HepG2 (cell line): ENCODE measurements at regions not wholly inside any gene's neighbourhood (a gene's known extent, or its start where the extent isn't known, plus 50 kb on each side); places are given as distances from the start of the nearest gene placed in this dataset.

ENCODE experiments used
- ATAC-seq: fragments of 200-7000 bp; cut with Tn5 transposase; 3 replicates; pipeline ENCODE4 v1.9.1; 2020; ENCODE audit warnings: mild to moderate bottlenecking, moderate library complexity
- BruUV-seq: library from RNA; stranded (reverse); fragments of 400-500 nt; replicated peaks from 2 replicates; lab custom pipeline; 2021; lab: Mats Ljungman, UMichigan
- CTCF ChIA-PET: fragments of 300-600 bp; formaldehyde crosslinking; extraction: SDS; loops from one replicate; lab custom pipeline; 2021; ENCODE audit warnings: low total read pairs, inconsistent platforms, low intra/inter-chr PET ratio; lab: Yijun Ruan, JAX
- POLR2A ChIA-PET: fragments of 350-600 bp; sonication (Branson Sonifier 250); formaldehyde crosslinking; loops from one replicate; lab custom pipeline; 2020; ENCODE audit warnings: antibody characterized with exemption, inconsistent platforms; lab: Yijun Ruan, JAX
- DNase-seq: peaks from one replicate; pipeline ENCODE4 v3.0.0-alpha.2; 2015; ENCODE audit warnings: low spot score
- FAIRE-seq: peaks from 3 replicates; lab custom pipeline; 2011; peaks lifted over from hg19 to GRCh38; lab: Jason Lieb, UNC
- H2AFZ ChIP-seq: one replicate; pipeline ENCODE4 v1.6.1; 2011; ENCODE audit warnings: low read length, inconsistent platforms
- H3K27ac ChIP-seq: fragments of 300-600 bp; 3 replicates; pipeline ENCODE4 v1.8.0; 2011; ENCODE audit warnings: mixed run types, mild to moderate bottlenecking, mixed read lengths, low read length, inconsistent platforms; ENCODE audit not compliant: insufficient read depth; ENCODE audit errors: extremely low read length
- H3K27me3 ChIP-seq, 2 experiments: fragments of 200-600 bp in 1 of 2; 2 replicates in 1 of 2; 3 replicates in 1 of 2; pipeline versions ENCODE4 v1.6.0 to v1.8.0; 2011; ENCODE audit warnings: low read length in 2 of 2, mild to moderate bottlenecking in 2 of 2, moderate library complexity in 2 of 2, inconsistent platforms in 1 of 2; ENCODE audit not compliant: insufficient read depth in 2 of 2, control insufficient read depth in 1 of 2
- H3K36me3 ChIP-seq, 2 experiments: fragments of 200-600 bp in 1 of 2; replicated peaks in 1 of 2; 2 replicates in 1 of 2; 3 replicates in 1 of 2; pipeline versions ENCODE4 v1.5.1 to v1.8.0; 2011; ENCODE audit warnings: low read length in 2 of 2, inconsistent platforms in 1 of 2; ENCODE audit not compliant: insufficient read depth in 2 of 2, control insufficient read depth in 1 of 2
- H3K4me1 ChIP-seq: 2 replicates; pipeline ENCODE4 v1.5.1; 2012; ENCODE audit warnings: low read length, inconsistent platforms; ENCODE audit not compliant: insufficient read depth
- H3K4me2 ChIP-seq: 2 replicates; pipeline ENCODE4 v1.6.0; 2011; ENCODE audit warnings: low read depth, low read length, inconsistent platforms
- H3K4me3 ChIP-seq, 3 experiments: fragments of 200-600 bp in 1 of 3; sonication (generic), shearing (Covaris generic) in 1 of 3; replicated peaks in 1 of 3; 2 replicates each; pipeline ENCODE4 v1.5.1; 2011 to 2016; ENCODE audit warnings: low read length in 3 of 3, inconsistent platforms in 2 of 3, low read depth in 2 of 3, mild to moderate bottlenecking in 2 of 3, control low read depth in 1 of 3, mixed read lengths in 1 of 3; ENCODE audit not compliant: insufficient read depth in 1 of 3
- H3K79me2 ChIP-seq: one replicate; pipeline ENCODE4 v1.6.1; 2011; ENCODE audit warnings: low read length, inconsistent platforms; ENCODE audit not compliant: insufficient read depth
- H3K9ac ChIP-seq: 2 replicates; pipeline ENCODE4 v1.6.0; 2011; ENCODE audit warnings: mild to moderate bottlenecking, low read depth, low read length, inconsistent platforms; ENCODE audit not compliant: insufficient read depth
- H3K9me3 ChIP-seq: 2 replicates; pipeline ENCODE4 v1.5.1; 2012; ENCODE audit warnings: mild to moderate bottlenecking, low read length
- H4K20me1 ChIP-seq: 2 replicates; pipeline ENCODE4 v1.6.0; 2011; ENCODE audit warnings: inconsistent platforms, mild to moderate bottlenecking, low read length, moderate library complexity; ENCODE audit not compliant: insufficient read depth
- GTF3A ChIP-seq: sonication (generic); formaldehyde crosslinking; conservative IDR thresholded peaks from 2 replicates; pipeline ENCODE4 v1.4.0; 2020; ENCODE audit warnings: mild to moderate bottlenecking, missing genetic modification reagents
- KLF13 ChIP-seq: sonication (generic); formaldehyde crosslinking; IDR thresholded peaks from 2 replicates; pipeline ENCODE4 v1.4.0; 2020; ENCODE audit warnings: mild to moderate bottlenecking, missing genetic modification reagents
- RFXAP ChIP-seq: sonication (generic); formaldehyde crosslinking; IDR thresholded peaks from 2 replicates; pipeline ENCODE4 v1.4.0; 2020; ENCODE audit warnings: missing genetic modification reagents, borderline replicate concordance
- SAP130 ChIP-seq: IDR thresholded peaks from 2 replicates; pipeline ENCODE4 v1.6.1; 2016; ENCODE audit warnings: low read depth
- SKI ChIP-seq: fragments of 450-650 bp; IDR thresholded peaks from one replicate; pipeline ENCODE4 v1.6.1; 2018; ENCODE audit warnings: mild to moderate bottlenecking; ENCODE audit not compliant: partially characterized antibody
- ZC3H4 ChIP-seq: sonication (generic); formaldehyde crosslinking; IDR thresholded peaks from 2 replicates; pipeline ENCODE4 v1.4.0; 2020; ENCODE audit warnings: missing genetic modification reagents, borderline replicate concordance
- WGBS: methylation state at CpG from one replicate; pipeline ENCODE4 v1.1.6; 2017; ENCODE audit warnings: low lambda C conversion rate; 5-methylcytosine and 5-hydroxymethylcytosine counted together
- in situ Hi-C: cut with HindIII; loops from 2 replicates; pipeline ENCODE4 v1.10.0; 2017; ENCODE audit warnings: low pct_unique_long_range_greater_than_20kb; ENCODE audit not compliant: extremely low pct_ligation_motif_present
- intact Hi-C: fragments of 100-400 bp; cut with micrococcal nuclease; formaldehyde crosslinking; loops from one replicate; pipeline ENCODE4 v1.10.0; 2022; ENCODE audit not compliant: unreplicated experiment
- TF ChIP-seq, protein P1 (sequence below): conservative IDR thresholded peaks from 2 replicates; pipeline ENCODE4 v1.6.1; 2018; ENCODE audit warnings: missing genetic modification reagents
- TF ChIP-seq, protein P2 (sequence below): sonication (generic); formaldehyde crosslinking; conservative IDR thresholded peaks from 2 replicates; pipeline ENCODE4 v1.8.0; 2022; ENCODE audit warnings: low read depth, missing genetic modification reagents
- TF ChIP-seq, protein P3 (sequence below): sonication (generic); formaldehyde crosslinking; IDR thresholded peaks from 2 replicates; pipeline ENCODE4 v1.5.1; 2020; ENCODE audit warnings: mild to moderate bottlenecking, missing genetic modification reagents, moderate library complexity
- TF ChIP-seq, protein P4 (sequence below): sonication (generic); formaldehyde crosslinking; conservative IDR thresholded peaks from 2 replicates; pipeline ENCODE4 v1.8.0; 2022; ENCODE audit warnings: missing genetic modification reagents
- TF ChIP-seq, protein P5 (sequence below): sonication (generic); formaldehyde crosslinking; IDR thresholded peaks from 2 replicates; pipeline ENCODE4 v1.4.0; 2020; ENCODE audit warnings: missing genetic modification reagents

DNA sequence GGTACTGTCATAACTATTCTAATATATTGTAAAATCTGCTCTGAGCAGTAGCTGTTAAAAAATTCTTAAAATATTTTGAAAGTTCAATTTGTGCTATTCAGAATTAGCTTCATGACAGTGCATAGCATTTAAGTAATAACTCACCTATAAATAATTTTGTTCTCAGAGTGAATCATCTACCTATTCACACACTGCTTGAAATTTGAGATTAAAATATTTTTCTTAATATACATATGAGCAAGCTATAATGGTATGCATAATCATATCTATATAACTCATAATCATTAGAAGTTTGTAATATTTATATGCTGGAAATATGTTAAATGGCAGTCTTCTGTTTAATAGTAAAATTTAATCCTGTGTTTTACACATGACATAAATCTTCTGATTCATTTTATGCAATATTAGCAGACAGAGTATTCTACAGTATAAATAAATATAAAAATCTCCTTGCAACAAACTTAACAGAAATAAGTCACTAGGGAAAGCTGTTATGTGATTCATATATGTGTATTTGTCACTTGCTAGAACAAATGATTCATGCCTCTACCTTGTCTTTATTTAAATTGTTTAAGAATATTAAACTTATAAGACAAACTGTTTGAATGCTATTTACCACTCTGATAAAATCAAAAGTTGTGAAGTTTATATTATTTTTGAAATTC lies 710.8 kb downstream of the PLOD2 start (continued):
- TF ChIP-seq, protein P1, sequence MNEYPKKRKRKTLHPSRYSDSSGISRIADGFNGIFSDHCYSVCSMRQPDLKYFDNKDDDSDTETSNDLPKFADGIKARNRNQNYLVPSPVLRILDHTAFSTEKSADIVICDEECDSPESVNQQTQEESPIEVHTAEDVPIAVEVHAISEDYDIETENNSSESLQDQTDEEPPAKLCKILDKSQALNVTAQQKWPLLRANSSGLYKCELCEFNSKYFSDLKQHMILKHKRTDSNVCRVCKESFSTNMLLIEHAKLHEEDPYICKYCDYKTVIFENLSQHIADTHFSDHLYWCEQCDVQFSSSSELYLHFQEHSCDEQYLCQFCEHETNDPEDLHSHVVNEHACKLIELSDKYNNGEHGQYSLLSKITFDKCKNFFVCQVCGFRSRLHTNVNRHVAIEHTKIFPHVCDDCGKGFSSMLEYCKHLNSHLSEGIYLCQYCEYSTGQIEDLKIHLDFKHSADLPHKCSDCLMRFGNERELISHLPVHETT (CRISPR knock-in tag) = no peak

DNA sequence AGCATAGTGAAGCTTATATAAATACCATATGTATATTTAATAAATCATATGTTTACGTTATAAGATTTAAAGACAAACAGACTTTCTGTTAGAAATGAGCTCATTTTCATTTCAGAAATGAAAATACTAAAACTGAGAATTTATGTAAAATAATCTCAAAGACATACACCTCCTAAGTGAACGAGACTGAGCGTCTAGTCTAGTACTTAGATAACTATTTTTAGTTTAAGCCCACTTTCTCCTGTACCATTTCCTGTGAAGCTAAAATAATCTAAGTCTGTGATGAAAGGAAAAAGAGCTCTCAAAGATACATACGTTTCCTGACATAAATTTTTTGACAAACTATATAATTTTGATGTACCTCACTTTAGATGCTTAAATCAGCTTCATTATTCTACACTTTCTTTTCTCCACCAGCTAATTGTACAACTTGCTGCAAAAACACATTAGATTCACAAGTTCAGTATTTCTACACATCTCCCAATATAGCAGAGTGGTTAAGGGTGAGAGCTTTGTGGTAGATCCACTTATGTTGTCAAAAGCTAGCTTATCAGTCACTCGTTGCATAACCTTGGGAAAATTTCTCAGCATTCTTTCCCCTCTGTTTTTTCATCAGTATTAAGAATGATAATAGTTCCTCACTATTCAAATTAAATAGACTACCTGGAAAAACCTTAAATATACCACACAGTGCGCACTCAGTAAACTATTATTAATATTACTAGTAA lies 703.0 kb downstream of the PLOD2 start:
- intact Hi-C loops = no loop called here
- FAIRE-seq (no peak), DNase-seq (no peak), ATAC-seq (no peak)
- Histone ChIP-seq H3K4me3 (no peak overlapping the region), H2AFZ (no peak overlapping the region), H3K27ac (no peak overlapping the region), H3K79me2 (no peaks in the 10 kb centered on the region), H3K4me1 (no peaks in the 10 kb centered on the region), H3K4me2 (no peak overlapping the region), H3K9ac (no peak overlapping the region), H3K27me3 (no peaks in the 10 kb centered on the region), H4K20me1 (no peaks in the 10 kb centered on the region), H3K36me3 (no peaks in the 10 kb centered on the region), H3K9me3 (no peaks in the 10 kb centered on the region)
- BruUV-seq = no TSS peak
- WGBS = 23% methylated on average over 6 of the region's 6 CpGs
- ChIA-PET CTCF (no interaction called here), POLR2A (no interaction called here)
- in situ Hi-C loops = no loop called here
- TF ChIP-seq GTF3A (CRISPR knock-in tag) = no peak
- TF ChIP-seq RFXAP = no peak
- TF ChIP-seq SKI = no peak
- no peak for TF ChIP-seq KLF13 (CRISPR knock-in tag)
- TF ChIP-seq, protein P2, sequence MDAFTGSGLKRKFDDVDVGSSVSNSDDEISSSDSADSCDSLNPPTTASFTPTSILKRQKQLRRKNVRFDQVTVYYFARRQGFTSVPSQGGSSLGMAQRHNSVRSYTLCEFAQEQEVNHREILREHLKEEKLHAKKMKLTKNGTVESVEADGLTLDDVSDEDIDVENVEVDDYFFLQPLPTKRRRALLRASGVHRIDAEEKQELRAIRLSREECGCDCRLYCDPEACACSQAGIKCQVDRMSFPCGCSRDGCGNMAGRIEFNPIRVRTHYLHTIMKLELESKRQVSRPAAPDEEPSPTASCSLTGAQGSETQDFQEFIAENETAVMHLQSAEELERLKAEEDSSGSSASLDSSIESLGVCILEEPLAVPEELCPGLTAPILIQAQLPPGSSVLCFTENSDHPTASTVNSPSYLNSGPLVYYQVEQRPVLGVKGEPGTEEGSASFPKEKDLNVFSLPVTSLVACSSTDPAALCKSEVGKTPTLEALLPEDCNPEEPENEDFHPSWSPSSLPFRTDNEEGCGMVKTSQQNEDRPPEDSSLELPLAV = no peak
- TF ChIP-seq, protein P3, sequence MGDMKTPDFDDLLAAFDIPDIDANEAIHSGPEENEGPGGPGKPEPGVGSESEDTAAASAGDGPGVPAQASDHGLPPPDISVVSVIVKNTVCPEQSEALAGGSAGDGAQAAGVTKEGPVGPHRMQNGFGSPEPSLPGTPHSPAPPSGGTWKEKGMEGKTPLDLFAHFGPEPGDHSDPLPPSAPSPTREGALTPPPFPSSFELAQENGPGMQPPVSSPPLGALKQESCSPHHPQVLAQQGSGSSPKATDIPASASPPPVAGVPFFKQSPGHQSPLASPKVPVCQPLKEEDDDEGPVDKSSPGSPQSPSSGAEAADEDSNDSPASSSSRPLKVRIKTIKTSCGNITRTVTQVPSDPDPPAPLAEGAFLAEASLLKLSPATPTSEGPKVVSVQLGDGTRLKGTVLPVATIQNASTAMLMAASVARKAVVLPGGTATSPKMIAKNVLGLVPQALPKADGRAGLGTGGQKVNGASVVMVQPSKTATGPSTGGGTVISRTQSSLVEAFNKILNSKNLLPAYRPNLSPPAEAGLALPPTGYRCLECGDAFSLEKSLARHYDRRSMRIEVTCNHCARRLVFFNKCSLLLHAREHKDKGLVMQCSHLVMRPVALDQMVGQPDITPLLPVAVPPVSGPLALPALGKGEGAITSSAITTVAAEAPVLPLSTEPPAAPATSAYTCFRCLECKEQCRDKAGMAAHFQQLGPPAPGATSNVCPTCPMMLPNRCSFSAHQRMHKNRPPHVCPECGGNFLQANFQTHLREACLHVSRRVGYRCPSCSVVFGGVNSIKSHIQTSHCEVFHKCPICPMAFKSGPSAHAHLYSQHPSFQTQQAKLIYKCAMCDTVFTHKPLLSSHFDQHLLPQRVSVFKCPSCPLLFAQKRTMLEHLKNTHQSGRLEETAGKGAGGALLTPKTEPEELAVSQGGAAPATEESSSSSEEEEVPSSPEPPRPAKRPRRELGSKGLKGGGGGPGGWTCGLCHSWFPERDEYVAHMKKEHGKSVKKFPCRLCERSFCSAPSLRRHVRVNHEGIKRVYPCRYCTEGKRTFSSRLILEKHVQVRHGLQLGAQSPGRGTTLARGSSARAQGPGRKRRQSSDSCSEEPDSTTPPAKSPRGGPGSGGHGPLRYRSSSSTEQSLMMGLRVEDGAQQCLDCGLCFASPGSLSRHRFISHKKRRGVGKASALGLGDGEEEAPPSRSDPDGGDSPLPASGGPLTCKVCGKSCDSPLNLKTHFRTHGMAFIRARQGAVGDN = no peak
- TF ChIP-seq, protein P4, sequence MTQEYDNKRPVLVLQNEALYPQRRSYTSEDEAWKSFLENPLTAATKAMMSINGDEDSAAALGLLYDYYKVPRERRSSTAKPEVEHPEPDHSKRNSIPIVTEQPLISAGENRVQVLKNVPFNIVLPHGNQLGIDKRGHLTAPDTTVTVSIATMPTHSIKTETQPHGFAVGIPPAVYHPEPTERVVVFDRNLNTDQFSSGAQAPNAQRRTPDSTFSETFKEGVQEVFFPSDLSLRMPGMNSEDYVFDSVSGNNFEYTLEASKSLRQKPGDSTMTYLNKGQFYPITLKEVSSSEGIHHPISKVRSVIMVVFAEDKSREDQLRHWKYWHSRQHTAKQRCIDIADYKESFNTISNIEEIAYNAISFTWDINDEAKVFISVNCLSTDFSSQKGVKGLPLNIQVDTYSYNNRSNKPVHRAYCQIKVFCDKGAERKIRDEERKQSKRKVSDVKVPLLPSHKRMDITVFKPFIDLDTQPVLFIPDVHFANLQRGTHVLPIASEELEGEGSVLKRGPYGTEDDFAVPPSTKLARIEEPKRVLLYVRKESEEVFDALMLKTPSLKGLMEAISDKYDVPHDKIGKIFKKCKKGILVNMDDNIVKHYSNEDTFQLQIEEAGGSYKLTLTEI (CRISPR knock-in tag) = no peak
- no peak for TF ChIP-seq ZC3H4 (CRISPR knock-in tag)
- TF ChIP-seq, protein P5, sequence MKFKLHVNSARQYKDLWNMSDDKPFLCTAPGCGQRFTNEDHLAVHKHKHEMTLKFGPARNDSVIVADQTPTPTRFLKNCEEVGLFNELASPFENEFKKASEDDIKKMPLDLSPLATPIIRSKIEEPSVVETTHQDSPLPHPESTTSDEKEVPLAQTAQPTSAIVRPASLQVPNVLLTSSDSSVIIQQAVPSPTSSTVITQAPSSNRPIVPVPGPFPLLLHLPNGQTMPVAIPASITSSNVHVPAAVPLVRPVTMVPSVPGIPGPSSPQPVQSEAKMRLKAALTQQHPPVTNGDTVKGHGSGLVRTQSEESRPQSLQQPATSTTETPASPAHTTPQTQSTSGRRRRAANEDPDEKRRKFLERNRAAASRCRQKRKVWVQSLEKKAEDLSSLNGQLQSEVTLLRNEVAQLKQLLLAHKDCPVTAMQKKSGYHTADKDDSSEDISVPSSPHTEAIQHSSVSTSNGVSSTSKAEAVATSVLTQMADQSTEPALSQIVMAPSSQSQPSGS (CRISPR knock-in tag) = no peak
- TF ChIP-seq SAP130 (CRISPR knock-in tag) = no peak
